ENCODE measurements at regions not wholly inside any gene's neighbourhood (a gene's known extent, or its start where the extent isn't known, plus 50 kb on each side); places are given as distances from the start of the nearest gene placed in this dataset.

DNA sequence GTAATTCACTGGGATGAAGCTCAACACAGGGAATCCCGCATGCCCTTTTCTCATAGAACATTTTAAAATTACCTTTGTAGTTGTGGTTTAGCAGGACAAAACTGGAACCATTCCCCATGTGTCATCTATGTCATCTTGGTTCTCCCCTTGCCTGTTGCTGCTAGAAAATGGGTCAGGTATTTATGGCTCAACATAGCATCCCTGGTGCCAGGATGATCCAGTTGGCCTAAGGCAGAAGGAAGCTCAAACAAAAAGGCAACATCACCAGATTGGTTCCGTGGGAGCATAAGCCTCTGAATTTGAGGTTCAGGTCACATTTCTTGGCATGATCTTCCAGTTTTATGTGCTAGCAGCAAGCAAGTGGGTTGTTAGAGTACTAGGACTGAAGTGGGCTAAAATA is 552.6 kb upstream of the BOD1L1 start:
- TF ChIP-seq, protein P1, sequence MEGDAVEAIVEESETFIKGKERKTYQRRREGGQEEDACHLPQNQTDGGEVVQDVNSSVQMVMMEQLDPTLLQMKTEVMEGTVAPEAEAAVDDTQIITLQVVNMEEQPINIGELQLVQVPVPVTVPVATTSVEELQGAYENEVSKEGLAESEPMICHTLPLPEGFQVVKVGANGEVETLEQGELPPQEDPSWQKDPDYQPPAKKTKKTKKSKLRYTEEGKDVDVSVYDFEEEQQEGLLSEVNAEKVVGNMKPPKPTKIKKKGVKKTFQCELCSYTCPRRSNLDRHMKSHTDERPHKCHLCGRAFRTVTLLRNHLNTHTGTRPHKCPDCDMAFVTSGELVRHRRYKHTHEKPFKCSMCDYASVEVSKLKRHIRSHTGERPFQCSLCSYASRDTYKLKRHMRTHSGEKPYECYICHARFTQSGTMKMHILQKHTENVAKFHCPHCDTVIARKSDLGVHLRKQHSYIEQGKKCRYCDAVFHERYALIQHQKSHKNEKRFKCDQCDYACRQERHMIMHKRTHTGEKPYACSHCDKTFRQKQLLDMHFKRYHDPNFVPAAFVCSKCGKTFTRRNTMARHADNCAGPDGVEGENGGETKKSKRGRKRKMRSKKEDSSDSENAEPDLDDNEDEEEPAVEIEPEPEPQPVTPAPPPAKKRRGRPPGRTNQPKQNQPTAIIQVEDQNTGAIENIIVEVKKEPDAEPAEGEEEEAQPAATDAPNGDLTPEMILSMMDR (IDR thresholded peaks at IDR 0.05; ENCODE audit: low read depth, low read length, poor library complexity, severe bottlenecking) = no peak
- no peak for TF ChIP-seq EZH2phosphoT487 (IDR thresholded peaks at IDR 0.05; ENCODE audit: borderline replicate concordance, low read length)

All from DOHH2 (cell line).